Cerebellar nuclear complex (tissue), 1 donor: ENCODE measurements at regions not wholly inside any gene's neighbourhood (a gene's known extent, or its start where the extent isn't known, plus 50 kb on each side); places are given as distances from the start of the nearest gene placed in this dataset.

ENCODE experiments used
- DNase-seq, 2 experiments: peaks; one replicate each; lab custom pipeline; 2025; lab: John Stamatoyannopoulos, UW

DNA sequence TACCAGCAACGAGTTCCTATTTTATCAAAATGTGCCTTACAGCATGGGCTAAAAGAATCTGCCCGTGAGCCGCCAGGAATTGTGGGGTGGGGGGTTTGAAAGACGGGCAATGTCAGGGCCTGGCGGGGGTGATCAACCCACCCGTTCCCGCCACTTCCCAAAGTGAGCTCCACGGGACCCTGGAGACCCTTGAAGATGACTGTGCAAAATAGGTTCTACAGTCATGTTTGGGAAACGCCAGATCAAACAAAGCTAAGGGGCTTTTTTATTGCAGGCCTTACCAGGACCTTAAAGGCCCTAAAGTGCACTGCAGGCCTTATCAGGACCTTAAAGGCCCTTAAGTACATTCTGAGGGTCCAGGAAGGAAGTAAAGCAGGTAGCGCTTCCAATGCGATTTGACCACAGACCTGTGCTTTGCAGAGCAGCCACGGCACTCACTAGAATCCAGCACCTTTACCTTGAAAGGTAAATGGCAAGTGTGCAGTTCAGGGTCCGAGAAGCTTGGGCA is 404.1 kb downstream of the SHANK2 start:
- no peak for DNase-seq

DNA sequence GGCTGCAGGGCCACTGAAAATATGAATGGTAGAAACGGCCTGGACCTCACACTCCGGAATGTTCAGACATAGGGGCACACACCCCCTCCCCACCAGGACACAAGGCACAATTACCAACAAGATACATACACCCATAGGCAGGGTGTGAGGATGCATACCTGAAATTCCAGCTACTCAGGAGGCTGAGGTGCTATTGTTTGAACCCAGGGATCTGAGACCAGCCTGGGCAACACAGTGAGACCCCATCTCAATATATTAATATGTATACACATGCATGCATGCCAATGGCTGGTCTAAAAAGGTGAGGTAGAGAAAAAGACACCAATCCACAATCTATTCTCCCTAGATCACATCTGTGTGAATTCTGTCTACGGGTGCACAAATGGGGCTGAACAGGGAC is 403.3 kb downstream of the SHANK2 start:
- DNase-seq, result no peak

DNA sequence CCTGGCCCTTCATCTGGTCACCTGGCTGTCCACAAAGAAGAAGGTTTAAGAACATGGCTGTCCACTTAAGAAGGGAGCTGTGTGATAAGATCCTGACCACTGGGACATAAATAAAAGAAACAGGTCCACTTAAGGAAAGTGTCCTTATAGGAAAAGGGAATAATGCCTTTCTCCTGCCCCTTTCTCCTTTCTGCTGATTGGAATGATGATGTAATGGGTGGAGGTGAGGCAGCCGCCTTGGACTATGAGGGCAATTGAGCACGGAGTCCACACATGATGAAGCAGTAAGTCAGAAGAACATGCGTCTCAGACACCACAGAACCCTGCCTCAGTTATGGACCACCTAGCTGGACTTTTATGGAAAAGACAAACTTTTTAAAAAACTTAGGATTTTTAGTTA is 401.1 kb downstream of the SHANK2 start:
- no peak for DNase-seq

DNA sequence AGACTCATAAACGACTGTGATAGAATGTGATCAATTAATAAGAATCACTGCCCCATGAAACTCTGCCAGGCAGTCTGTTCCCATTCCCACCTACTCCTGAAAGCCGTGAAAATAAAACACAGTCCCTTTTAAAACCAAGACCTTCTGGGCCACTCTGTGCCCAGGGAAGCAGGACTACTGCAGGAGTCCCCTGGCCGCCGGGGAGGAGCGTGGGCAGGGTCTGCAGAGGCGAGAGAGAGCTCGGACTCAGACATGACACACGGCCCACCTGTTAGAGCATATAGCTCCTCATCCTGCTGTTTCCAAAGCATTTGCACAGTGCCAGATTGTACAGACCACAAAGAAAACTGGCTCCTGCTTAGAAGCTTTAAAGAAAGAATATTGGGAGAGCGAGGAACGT is 400.5 kb downstream of the SHANK2 start:
- no peak for DNase-seq

DNA sequence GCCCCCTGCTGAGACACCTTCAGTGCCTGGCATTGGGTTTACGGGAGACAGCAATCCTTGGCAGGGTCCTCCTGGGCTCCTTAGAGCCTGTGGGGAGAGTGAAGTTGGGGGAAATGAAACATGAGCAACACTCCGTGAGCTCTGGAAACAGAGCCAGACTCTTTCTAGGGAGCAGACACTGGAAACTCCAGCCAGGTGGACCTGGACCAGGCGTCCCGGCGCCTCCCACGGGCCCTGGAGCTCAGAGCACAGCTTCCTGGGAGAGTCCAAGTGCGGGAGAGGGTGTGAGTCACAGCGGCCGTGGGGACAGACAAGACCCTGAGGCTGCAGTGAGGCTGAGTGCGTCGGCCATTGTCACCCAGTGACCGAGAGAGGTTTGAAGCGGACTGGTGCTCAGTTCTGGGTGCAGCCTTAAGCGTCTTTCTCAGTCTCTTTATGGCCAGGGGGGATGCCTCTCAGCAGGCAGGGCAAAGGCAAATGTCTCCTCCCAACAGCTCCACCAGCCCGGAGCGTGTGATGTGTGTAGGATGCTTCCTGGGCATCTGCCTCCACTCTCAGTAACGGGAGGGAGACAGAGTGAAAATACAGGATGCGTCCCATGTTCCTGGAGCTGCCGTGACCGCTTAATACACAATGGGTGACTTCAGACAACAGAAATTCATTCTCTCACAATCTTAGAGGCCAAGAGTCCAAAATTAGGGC is 399.2 kb downstream of the SHANK2 start:
- no peak for DNase-seq

DNA sequence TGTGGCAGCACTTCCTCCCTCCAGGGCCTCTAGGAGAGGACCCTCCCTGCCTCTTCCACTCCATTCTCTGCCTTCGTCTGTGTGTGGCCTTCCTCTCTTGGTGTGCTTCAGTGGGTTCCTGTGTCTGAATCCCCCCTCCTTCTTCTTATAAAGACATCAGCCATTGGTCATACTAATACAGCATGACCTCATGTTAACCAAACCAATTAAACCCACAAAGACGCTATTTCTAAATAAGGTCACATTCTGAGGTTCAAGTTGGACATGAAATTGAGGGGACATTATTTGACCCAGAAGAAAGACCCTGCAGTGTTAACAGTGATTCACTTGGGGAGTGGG is 398.6 kb downstream of the SHANK2 start:
- DNase-seq, result no peak

DNA sequence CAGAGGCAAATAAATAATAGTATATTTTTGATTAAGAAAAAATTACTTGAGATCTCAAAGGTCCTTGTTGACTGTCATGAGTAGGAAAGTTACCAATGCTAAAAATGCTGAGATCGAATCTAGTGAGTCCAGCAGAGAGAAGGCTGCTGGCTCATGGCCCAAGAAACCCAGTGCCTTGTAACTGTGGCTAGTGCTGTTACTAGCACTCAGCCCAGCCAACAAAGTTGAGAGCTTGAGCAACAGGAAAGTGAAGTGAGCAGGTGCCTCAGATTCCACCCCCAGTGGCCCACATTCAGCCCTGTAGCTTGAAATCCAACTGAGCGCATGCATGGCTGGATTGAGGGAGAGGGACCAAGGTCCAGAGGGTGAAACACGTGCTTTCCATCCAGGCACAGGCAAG is 398.2 kb downstream of the SHANK2 start:
- DNase-seq, result no peak

DNA sequence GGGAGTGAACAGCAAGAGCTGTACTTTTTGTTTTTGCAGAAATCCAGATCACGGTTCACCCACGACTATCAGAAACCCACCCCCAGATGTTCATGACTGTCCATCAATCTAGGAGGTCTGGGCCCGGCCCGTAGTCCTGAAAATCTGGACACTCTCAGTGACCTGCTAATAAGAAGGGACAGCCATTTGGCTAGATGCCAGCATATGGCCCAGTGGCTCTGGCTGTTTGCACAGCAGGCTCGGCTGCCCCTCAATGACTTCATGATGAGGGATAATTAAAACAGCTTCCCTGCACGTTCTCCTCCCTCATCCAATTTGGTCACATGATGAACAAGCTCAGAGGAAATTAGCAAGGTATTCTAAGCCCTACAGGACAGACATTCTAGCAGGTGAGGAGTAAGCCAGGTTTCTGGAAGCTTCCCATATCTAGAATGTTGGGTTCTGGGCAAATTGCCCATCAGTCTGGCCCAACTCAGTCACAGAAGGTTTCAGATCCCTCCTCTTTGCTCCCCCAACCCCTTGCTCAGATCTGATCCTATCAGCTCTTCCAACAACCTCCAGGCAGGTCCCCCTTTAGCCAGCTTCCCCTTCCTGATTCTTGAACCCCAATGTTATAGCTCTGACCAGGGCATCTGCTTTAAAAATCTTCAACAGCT is 397.3 kb downstream of the SHANK2 start:
- no peak for DNase-seq

DNA sequence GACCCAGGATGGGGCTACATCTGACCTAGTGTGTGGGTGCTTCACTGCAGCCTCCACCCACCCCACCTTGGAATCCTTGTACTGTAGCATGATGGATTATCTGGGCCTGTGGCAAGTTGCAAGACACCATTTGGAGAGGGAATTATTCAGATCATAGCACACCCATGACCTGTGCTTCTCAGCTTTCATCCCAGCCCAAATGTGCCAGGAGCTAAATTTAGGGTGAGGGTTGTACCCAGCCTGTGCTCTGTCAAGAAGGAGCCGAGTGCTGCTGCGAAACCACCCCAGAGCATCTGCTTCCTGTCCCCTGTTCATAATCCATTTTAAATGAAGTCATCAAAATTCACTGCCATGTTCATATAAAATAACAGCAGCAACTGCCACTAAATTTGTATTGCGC is 394.5 kb downstream of the SHANK2 start:
- DNase-seq, result no peak

DNA sequence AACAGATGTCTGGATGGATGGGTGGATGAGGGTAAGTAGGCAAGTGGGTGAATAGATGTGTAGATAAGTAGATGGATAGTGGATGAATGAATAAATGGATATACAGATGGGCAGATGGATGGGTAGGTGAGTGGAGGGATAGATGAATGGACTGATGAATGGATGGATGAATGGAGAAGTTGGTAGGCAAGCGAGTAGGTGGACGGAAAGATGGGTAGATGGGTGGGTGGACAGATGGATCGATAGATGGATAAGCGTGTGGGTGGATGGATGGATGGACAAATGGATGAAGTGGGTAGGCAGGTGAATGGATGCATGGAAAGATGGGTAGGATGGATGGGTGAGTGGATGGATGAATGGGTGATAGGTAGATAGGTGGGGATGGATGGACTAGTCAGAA is 393.2 kb downstream of the SHANK2 start:
- no peak for DNase-seq

DNA sequence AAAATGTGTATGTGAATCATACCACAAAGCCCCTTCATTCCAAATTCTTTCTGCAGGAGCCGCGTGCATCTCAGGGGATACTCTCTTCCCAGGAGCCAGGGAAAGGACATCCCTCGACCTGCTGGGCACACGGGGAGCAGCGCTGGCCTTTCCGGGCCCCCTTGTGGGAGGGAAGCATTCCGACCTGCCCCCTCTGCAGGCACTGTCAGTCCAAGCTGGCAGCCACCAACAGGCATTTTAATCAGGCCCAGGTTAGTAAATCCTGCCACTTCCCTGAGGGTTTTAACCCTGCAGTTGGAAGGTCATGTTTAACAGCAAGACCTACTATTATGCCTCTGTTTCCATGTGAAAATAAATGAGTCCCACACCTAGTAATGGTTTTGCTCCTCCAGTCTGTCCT is 391.5 kb downstream of the SHANK2 start:
- DNase-seq, result no peak

DNA sequence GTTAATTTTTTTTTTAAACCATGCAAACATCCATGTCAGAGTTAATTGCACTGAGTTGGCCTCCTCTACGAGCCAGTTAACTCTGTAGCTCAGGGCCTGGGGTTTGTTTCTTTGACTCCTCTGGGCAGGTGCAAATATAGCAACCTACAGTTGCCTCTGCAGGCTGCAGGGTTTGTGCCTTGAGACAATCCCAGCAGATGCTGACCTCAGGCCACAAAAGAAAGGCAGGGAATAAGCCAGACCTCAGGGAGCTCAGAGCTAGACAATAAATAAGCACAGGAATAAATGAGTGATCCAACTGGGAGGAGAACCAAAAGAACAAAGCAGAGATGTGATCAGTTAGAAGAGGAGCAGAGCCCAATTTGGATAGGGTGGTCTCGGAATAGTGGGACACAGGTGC is 390.8 kb downstream of the SHANK2 start:
- no peak for DNase-seq

DNA sequence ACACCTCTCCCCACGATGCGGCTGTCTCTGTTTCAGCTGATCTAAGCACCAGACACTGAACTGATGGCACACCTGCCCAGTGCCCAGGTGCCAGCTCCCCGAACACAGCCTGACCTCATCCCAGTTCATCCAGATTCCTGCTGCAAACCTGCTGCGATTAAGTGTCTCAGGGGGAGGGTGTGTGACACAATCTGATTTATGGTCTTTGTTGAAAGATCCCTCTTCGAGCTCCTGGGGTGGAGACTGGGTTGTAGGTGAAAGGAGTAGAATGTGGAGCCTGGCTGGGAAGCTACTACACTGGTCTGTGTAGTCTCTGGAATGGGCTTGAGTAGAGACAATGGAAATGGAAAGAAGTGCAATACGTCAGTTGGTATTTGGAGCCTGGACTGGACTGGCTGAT is 390.3 kb downstream of the SHANK2 start:
- DNase-seq, result no peak

DNA sequence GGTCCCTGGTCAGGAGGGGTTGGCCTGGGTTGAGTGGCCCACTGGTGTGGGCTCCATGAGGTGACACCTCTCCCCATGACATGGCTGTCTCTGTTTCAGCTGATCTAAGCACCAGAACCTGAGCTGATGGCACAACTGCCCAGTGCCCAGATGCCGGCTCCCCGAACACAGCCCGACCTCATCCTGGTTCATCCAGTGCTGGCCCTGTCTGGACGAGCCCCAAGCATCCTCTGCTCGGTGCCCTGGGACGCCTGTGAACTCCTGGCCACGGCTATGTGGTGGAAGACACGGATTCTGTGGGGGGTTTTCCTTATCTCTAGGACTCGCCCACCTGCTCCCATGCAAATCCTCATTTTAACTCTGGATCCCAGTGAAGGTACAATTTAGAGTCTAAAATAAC is 389.2 kb downstream of the SHANK2 start:
- no peak for DNase-seq

DNA sequence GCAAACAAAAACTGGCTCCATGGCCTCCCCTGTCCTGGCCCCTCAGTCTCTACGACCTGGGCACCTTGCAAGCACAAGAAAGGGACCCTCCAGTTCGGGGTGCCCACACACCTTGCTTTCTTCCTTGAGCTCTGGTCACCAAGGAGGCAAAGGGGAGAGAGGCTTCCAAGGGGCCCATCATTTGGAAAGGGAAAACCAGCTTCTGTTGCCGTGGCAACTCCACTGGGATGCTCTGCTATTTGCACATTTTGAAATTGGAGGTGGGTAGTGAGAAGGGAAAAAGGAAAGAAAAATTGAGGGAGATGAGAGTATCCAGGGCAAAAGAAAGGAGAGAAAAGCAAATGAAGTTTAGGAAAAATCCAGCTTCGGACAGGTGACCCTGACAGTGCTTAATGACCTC is 388.4 kb downstream of the SHANK2 start:
- no peak for DNase-seq

DNA sequence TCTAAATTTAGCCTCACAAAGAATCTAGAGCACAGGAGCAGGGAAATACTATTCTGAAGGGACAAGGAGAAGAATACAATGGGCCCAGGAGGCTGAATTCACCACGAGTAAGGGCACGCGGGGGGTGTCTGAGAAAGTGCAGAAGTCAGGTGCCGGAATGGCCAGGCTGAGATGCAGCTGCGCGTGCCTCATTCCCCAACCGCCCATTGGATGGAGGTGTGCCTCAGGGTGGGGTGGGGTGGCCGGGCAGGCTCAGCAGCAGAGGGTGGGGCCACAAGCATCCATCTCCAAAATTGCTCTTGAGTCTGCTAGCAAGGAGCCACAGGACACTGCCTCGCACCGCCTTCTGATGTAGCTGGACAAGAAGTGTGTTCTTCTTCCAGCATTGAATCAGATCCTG is 387.0 kb downstream of the SHANK2 start:
- DNase-seq, result no peak

DNA sequence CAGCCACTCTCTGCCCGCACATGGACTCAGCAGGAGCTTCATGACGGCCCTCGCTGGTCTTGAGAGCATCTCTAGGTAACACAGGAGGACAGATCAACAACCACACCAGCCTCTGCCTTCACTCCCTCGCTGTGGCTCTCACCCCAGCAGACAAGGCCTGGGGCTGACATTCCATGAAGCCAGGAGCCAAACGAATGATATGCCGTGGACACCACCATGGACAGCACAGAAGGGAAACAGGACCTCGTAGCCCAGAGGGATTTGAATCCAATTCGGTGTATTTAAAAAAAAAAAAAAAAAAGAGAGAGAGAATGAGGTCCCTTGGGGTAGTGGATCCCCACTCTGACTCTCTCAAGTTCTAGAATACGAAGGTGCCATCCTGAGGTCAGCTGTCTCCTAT is 385.5 kb downstream of the SHANK2 start:
- no peak for DNase-seq

DNA sequence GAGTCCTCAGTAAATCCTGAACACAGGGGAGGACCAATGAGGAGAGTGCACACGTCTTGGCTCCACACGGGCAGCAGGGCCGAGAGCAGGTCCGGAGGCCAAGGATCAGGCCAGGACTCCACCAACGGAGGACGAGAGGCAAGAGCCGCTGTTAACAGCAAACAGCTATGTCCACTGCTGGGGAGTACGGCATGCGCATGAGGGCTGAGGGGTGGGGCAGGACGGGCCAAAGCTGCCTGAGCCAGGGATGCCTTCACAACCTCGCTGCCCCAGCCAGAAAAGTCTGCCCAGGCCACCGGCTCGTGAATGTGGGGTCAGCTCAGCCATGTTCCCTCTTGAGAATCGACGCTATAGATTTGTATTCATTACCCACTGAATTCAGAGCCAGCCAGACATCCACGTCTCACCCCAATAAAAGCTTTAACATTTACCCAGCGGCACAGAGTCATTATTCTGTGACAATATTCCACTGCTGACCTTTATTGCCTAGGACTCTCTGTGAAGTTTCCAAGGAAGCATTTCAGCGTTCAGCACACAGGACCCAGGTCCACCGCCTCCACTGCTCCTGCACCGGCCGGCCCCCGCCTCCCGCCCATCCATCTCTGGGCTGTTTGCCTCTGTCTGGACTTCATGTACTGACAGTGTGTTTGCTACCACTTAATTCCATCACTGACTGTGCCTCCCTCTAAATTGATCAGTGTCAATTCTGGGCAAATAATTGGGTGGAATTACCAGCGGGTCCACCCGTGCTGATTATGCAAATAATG is 384.9 kb downstream of the SHANK2 start:
- no peak for DNase-seq

DNA sequence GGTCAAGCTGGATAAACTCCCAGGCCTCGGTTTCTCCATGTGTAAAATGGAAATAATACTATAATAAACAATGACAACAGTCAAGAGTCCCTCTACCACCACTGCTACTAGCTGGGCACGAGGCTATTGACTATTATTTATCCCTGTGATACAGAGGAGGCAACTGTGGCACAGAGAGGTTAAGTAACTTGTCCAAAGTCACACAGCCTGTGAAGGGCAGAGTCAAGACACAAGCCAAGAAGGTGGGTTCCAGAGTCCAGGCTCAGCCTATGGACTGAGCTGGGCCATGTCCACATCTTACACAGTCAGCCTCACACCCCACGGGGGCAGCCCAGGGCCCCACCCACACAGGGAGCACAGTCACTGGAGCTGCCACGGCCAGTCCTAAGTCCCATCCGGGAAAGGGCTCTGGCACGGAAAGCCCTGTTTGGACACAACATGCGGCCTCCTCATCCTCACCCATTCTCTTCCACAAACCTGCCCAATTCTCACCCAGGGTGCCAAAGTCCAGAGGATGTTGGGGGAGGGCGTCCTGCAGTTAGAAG is 384.0 kb downstream of the SHANK2 start:
- no peak for DNase-seq

DNA sequence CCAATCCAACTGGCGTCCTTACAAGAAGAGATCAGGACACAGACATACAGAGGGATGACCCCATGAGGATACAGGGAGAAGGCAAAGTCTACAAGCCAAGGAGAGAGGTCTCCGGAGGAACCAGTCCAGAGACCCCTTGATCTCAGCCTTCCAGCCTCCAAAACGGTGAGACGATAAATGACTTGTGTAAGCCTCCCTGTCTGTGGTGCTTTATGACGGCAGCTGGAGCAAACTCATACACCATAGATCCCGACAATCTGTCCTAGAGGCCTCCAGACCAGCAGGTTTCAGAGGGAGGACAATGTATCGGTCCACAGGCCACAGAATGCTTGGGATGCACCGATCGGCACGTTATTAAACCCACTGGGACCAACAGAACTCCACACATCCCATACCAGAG is 383.3 kb downstream of the SHANK2 start:
- no peak for DNase-seq

DNA sequence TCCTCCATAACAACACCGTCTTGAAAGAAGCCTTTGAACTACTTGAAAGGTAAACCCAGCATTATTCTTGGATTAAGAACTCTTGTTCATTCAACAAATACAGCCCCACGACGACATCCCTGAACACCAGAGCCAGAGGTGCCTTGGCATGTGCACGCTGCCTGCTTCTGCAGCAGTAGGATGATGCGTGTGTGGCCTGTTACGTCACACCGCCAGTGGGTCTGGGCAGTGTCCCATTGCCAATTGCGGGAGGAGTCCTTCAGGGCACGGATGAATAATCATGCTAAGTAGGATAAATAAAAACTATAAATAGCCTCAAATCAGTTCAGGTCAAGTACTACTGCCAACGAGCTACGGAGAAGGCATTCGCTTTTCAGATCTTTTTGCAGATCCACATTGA is 380.5 kb downstream of the SHANK2 start:
- DNase-seq, result no peak

DNA sequence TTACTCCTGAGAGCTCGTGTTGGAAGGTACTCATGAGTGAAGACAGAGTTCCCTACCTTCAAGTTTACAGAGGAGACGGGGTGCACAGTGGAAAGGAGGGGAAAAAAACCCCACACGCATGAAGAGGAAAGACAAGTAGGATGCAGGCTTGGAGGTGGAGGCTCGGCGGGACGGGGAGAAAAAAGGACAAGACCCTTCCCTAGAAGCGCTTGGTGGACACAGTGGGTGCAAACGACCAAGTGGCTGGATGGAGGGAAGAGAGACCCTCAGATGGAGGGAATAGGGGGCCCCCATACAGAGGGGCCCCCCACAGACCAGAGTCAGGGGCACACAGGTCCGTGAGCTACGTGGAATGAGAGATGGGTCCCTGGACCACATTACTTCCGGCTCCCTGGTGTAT is 380.1 kb downstream of the SHANK2 start:
- DNase-seq, result no peak
